HS-27A (cell line): ENCODE measurements at regions not wholly inside any gene's neighbourhood (a gene's known extent, or its start where the extent isn't known, plus 50 kb on each side); places are given as distances from the start of the nearest gene placed in this dataset.

Experiments
- DNase-seq: peaks from one replicate; pipeline ENCODE4 v3.0.0-alpha.2; 2012; ENCODE audit warnings: low read depth, missing footprints

GRCh38 chr12:77777274-77777673, 53.4 kb upstream of the NAV3 start:
- no peak for DNase-seq

- DNase-seq, result no peak
Observed at GRCh38 chr12:77774761-77775160, 55.9 kb upstream of the NAV3 start.

GRCh38 chr12:77772676-77773298, 57.9 kb upstream of the NAV3 start:
- no peak for DNase-seq

GRCh38 chr12:77768558-77768957, 62.1 kb upstream of the NAV3 start:
- DNase-seq, result no peak

- no peak for DNase-seq
Observed at GRCh38 chr12:77767756-77768343, 62.8 kb upstream of the NAV3 start.

GRCh38 chr12:77767335-77767734, 63.4 kb upstream of the NAV3 start:
- DNase-seq, result no peak

GRCh38 chr12:77766224-77766623, 64.5 kb upstream of the NAV3 start:
- DNase-seq, result no peak

- DNase-seq, result no peak
Observed at GRCh38 chr12:77761286-77761685, 69.4 kb upstream of the NAV3 start.

GRCh38 chr12:77760271-77761025, 70.2 kb upstream of the NAV3 start:
- DNase-seq, result no peak

GRCh38 chr12:77754086-77754485, 76.6 kb upstream of the NAV3 start:
- no peak for DNase-seq

- DNase-seq, result no peak
Observed at GRCh38 chr12:77751939-77752338, 78.8 kb upstream of the NAV3 start.

GRCh38 chr12:77746096-77746495, 84.6 kb upstream of the NAV3 start:
- DNase-seq, result no peak

GRCh38 chr12:77745624-77746023, 85.1 kb upstream of the NAV3 start:
- no peak for DNase-seq

GRCh38 chr12:77742631-77743030, 88.1 kb upstream of the NAV3 start:
- DNase-seq, result no peak

GRCh38 chr12:77741974-77742517, 88.6 kb upstream of the NAV3 start:
- no peak for DNase-seq

GRCh38 chr12:77736219-77736965, 94.3 kb upstream of the NAV3 start:
- no peak for DNase-seq

- no peak for DNase-seq
Observed at GRCh38 chr12:77734214-77734883, 96.3 kb upstream of the NAV3 start.

GRCh38 chr12:77728018-77728417, 102.7 kb upstream of the NAV3 start:
- no peak for DNase-seq

- DNase-seq, result no peak
Observed at GRCh38 chr12:77727442-77728001, 103.2 kb upstream of the NAV3 start.

GRCh38 chr12:77725611-77726010, 105.1 kb upstream of the NAV3 start:
- peak; percentile 68 for DNase-seq

GRCh38 chr12:77724367-77724957, 106.2 kb upstream of the NAV3 start:
- peak; percentile 35 for DNase-seq
